ENCODE measurements at regions not wholly inside any gene's neighbourhood (a gene's known extent, or its start where the extent isn't known, plus 50 kb on each side); places are given as distances from the start of the nearest gene placed in this dataset.

- no peak for TF ChIP-seq CTCF (IDR thresholded peaks at IDR 0.05)
- TF ChIP-seq POLR2A (IDR thresholded peaks at IDR 0.05): no peak
Observed at GRCh38 chr1:57887964-57888491, 464.2 kb upstream of the DAB1 start.

Measured in Peyer's patch (tissue), 4 donors.